Heart left ventricle (tissue), 13 donors: ENCODE measurements at regions not wholly inside any gene's neighbourhood (a gene's known extent, or its start where the extent isn't known, plus 50 kb on each side); places are given as distances from the start of the nearest gene placed in this dataset.

ENCODE experiments used
- CTCF ChIP-seq, 12 donors: fragments of 200-600 bp; sonication (generic) in 4 of 12; IDR thresholded peaks; one replicate each; pipeline versions ENCODE4 v1.5.0 to v1.8.0; 2018 to 2022; ENCODE audit warnings: antibody characterized with exemption in 12 of 12, mild to moderate bottlenecking in 5 of 12
- POLR2A ChIP-seq, 2 donors: fragments of 450-650 bp; IDR thresholded peaks; one replicate each; pipeline ENCODE4 v1.6.1; 2017; ENCODE audit warnings: antibody characterized with exemption in 2 of 2, mild to moderate bottlenecking in 2 of 2, moderate library complexity in 2 of 2
- donor health status: ischemic (EF 13 %, LVEDD 7.1; RV severe dilation, severe dysfunction).
- donor health status: DM: no; HTN: yes; CAD: no.
- donor health status: DM: no; HTN: no; CAD: no.
- donor health status: ischemic (EF 25% LVEDD 6.9; RV normal size, moderate dysfunction).
- donor health status: ischemic (EF 25% LVEDD 5.7; RV mildly dilated, moderate dysfunction).
- donor health status: ischemic (EF 35%, LVEDD 5.7; RV mildly dilated, moderate dysfunction).
- donor health status: nonischemic (EF 11% LVEDD 7.7; RV severe dilation, severe dysfunction).
- donor health status: DM: yes; HTN: yes; CAD: no.
- donor health status: PGD.
- donor health status: ischemic (EF 29% LVEDD 5.4; RV normal size, mild dysfunction).
- donor health status: nonischemic (EF 23%, LVEDD 6.1; RV moderate dilation, normal function).

- no peak for TF ChIP-seq POLR2A (IDR thresholded peaks at IDR 0.05)
- no peak for TF ChIP-seq CTCF (IDR thresholded peaks at IDR 0.05)
Measured at GRCh38 chr1:177849130-177849529, 120.7 kb downstream of the SEC16B start.
